ENCODE measurements at regions not wholly inside any gene's neighbourhood (a gene's known extent, or its start where the extent isn't known, plus 50 kb on each side); places are given as distances from the start of the nearest gene placed in this dataset.

DNA sequence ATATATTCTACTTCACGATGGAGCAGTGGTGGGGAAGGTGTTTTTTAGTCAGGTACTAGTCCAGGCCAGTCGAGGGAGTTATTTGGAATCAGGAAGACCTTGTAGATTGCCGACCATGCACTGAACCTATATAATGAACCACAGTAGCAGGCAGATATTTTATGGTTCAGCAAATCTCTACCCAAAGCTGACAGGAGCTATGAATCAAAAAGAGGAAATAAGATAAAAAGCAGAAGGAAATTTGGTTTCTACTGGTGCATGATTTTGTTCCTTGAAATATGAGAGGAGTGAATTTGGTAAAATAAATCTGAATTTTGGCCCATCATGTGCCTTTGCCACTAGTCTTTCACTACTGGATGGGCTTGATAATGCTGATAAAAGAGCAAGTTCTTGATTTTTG, 924.3 kb upstream of the DIAPH2 start:
- TF ChIP-seq CTCF (IDR thresholded peaks at IDR 0.05) (no peak), POLR2A (IDR thresholded peaks at IDR 0.05) (no peak)
